ENCODE measurements at regions not wholly inside any gene's neighbourhood (a gene's known extent, or its start where the extent isn't known, plus 50 kb on each side); places are given as distances from the start of the nearest gene placed in this dataset.

- no peaks in the 10 kb centered on the region for H3K9me3 Mint-ChIP-seq (ENCODE audit: low read depth)
- H3K4me3 Mint-ChIP-seq (ENCODE audit: unreplicated experiment), result no peak overlapping the region
- H3K4me1 Mint-ChIP-seq (ENCODE audit: low read depth), result no peaks in the 10 kb centered on the region
- H3K27ac Mint-ChIP-seq (ENCODE audit: unreplicated experiment), result no peak overlapping the region
- DNase-seq (ENCODE audit: low spot score), result no peak
- no peaks in the 10 kb centered on the region for H3K36me3 Mint-ChIP-seq (ENCODE audit: low read depth)
- no peaks in the 10 kb centered on the region for H3K27me3 Mint-ChIP-seq (ENCODE audit: low read depth)
- no peak for TF ChIP-seq CTCF (IDR thresholded peaks at IDR 0.05)
Observed at GRCh38 chr11:38282718-38283117, 1684.7 kb upstream of the RAG2 start.

GRCh38 chr11:38278457-38279141 is 1680.6 kb upstream of the RAG2 start:
- Mint-ChIP-seq H3K27me3 (ENCODE audit: low read depth) (no peaks in the 10 kb centered on the region), H3K27ac (ENCODE audit: unreplicated experiment) (no peak overlapping the region), H3K4me3 (ENCODE audit: unreplicated experiment) (no peak overlapping the region), H3K36me3 (ENCODE audit: low read depth) (no peaks in the 10 kb centered on the region), H3K9me3 (ENCODE audit: low read depth) (no peaks in the 10 kb centered on the region), H3K4me1 (ENCODE audit: low read depth) (peaks cover 7% of the 10 kb centered on the region)
- TF ChIP-seq CTCF (IDR thresholded peaks at IDR 0.05), result no peak
- DNase-seq (ENCODE audit: low spot score), result peak; percentile 87

GRCh38 chr11:38274031-38274430 is 1676.0 kb upstream of the RAG2 start:
- no peak for DNase-seq (ENCODE audit: low spot score)
- TF ChIP-seq CTCF (IDR thresholded peaks at IDR 0.05), result no peak
- no peaks in the 10 kb centered on the region for H3K27me3 Mint-ChIP-seq (ENCODE audit: low read depth)
- H3K36me3 Mint-ChIP-seq (ENCODE audit: low read depth), result no peaks in the 10 kb centered on the region
- peaks cover 16% of the 10 kb centered on the region for H3K4me1 Mint-ChIP-seq (ENCODE audit: low read depth)
- H3K27ac Mint-ChIP-seq (ENCODE audit: unreplicated experiment), result peak overlapping the region; percentile 65
- H3K4me3 Mint-ChIP-seq (ENCODE audit: unreplicated experiment), result no peak overlapping the region
- H3K9me3 Mint-ChIP-seq (ENCODE audit: low read depth), result peaks cover 8% of the 10 kb centered on the region

GRCh38 chr11:38272376-38272775 is 1674.3 kb upstream of the RAG2 start:
- Mint-ChIP-seq H3K27ac (ENCODE audit: unreplicated experiment) (no peak overlapping the region), H3K36me3 (ENCODE audit: low read depth) (no peaks in the 10 kb centered on the region), H3K27me3 (ENCODE audit: low read depth) (no peaks in the 10 kb centered on the region), H3K9me3 (ENCODE audit: low read depth) (peaks cover 11% of the 10 kb centered on the region), H3K4me1 (ENCODE audit: low read depth) (peaks cover 16% of the 10 kb centered on the region), H3K4me3 (ENCODE audit: unreplicated experiment) (no peak overlapping the region)
- TF ChIP-seq CTCF (IDR thresholded peaks at IDR 0.05), result no peak
- DNase-seq (ENCODE audit: low spot score), result no peak

GRCh38 chr11:38266691-38267090 is 1668.7 kb upstream of the RAG2 start:
- no peaks in the 10 kb centered on the region for H3K4me1 Mint-ChIP-seq (ENCODE audit: low read depth)
- no peaks in the 10 kb centered on the region for H3K27me3 Mint-ChIP-seq (ENCODE audit: low read depth)
- no peak for TF ChIP-seq CTCF (IDR thresholded peaks at IDR 0.05)
- H3K9me3 Mint-ChIP-seq (ENCODE audit: low read depth), result peaks cover 13% of the 10 kb centered on the region
- no peak overlapping the region for H3K4me3 Mint-ChIP-seq (ENCODE audit: unreplicated experiment)
- no peak for DNase-seq (ENCODE audit: low spot score)
- H3K36me3 Mint-ChIP-seq (ENCODE audit: low read depth), result no peaks in the 10 kb centered on the region
- no peak overlapping the region for H3K27ac Mint-ChIP-seq (ENCODE audit: unreplicated experiment)

All from chondrocyte (in vitro differentiated cells).